HG02759 (cell line): ENCODE measurements at regions not wholly inside any gene's neighbourhood (a gene's known extent, or its start where the extent isn't known, plus 50 kb on each side); places are given as distances from the start of the nearest gene placed in this dataset.
"Not testable (repeated sequence)": the region's sequence is repeated elsewhere in the genome, so short reads cannot be mapped to it uniquely, and the experiment has no call there.

Source experiments
- ATAC-seq: cut with Tn5 transposase; IDR thresholded peaks from one replicate; pipeline ENCODE4 v1.9.1; 2021; ENCODE audit warnings: mild to moderate bottlenecking, moderate library complexity; ENCODE audit not compliant: unreplicated experiment

GRCh38 chr2:180699657-180700361 lies 280.6 kb upstream of the UBE2E3 start:
- no peak for ATAC-seq

GRCh38 chr2:180698668-180699067 lies 281.7 kb upstream of the UBE2E3 start:
- ATAC-seq, result no peak

DNA sequence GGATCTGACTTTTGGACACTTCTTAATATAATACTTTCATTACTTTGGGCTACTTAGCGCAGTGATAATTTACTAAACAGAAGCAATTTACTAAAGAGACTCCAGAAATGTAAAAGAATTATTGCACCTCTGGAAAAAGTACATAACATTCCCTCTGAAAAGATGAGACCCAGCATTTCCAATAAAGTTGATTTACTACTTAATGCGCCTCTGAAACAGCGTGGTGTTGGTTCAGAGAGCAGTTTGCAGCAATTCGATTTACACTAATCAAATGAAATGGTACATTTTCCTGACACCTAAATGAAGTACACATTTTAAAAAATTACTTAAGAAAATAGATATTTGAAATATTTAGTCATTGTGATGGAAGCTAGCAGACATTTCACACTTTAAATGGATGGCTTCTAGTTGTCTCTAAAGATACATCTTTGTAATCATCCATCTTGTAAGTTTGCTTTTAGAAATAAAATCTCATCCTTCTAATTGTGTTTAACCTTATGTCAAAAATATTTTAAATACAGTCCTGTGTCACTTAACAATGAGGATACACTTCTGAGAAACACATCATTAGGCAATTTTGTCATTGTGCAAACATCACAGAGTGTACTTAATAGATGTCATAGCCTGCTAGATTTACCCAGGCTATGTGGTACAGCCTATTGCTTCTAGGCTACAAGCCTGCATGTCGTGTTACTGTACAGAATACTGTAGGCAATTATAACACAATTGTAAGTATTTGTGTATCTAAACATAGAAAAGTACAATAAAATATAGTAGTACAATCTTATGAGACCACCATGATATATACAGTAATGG lies 284.6 kb upstream of the UBE2E3 start:
- ATAC-seq, result no peak

DNA sequence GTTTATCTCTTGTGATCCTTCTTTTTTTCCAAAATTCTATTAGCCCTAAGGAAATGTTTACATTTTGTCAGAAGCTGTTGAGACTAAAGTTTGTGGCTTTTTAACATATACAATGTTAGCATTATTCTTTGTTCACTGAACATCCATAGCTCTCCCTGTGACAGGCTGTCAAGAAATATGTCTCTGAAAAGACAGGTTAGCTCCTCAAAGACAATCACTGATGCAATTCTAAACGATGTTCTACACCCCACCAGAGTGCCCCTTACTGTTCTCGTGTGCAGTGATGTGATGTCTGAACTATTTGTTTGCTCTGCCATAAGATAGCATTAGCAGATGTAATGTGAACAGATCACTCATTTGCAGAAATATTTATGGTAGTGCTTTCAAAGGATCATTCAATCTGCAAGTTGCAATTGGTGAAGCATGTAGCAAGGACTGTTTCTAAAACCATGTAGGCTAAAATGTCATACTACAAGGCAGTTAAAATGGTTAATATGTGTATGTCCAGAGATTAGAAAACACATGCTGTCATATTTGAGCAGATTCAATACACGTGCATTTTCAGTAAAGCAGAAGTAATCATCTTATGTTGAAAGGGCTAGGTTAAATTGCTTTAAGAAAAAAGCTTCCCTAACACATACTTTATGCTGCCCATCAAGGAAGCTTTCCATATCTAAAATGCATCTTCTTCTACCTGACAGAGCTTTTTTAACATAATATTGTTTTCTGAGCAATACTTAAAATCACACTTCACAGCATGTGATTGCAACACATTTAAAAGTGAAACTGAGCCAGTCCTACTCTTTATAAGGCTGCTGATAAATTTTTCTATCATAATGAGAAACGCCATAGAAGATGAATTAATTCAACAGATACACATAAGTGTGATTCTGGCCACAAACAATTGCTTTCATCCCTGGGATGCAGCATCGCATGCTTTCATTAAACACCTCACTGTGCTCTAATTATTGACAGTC lies 285.7 kb upstream of the UBE2E3 start:
- no peak for ATAC-seq

DNA sequence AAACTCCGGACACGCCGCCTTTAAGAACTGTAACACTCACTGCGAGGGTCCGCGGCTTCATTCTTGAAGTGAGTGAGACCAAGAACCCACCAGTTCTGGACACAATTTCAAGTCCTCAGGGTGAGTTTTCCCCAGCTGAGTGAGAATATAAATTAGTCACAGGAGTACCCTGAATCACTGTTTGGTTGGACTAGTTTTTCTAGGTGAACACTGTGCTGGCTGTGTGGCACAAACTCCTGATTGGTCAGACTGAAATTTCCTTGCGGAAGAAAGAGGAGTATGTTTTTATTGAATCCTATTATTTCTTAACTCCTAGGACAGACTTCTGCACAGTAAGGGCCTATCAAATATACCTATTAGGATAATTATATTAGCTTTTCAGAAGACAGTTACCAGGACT lies 288.1 kb upstream of the UBE2E3 start:
- no peak for ATAC-seq

DNA sequence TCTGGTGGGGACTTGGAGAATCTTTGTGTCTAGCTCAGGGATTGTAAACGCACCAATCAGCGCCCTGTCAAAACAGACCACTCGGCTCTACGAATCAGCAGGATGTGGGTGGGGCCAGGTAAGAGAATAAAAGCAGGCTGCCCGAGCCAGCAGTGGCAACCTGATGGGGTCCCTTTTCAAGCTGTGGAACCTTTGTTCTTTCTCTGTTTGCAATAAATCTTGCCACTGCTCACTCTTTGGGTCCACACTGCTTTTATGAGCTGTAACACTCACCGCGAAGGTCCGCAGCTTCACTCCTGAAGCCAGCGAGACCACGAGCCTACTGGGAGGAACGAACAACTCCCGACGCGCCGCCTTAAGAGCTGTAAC lies 288.6 kb upstream of the UBE2E3 start:
- not testable (repeated sequence) for ATAC-seq

DNA sequence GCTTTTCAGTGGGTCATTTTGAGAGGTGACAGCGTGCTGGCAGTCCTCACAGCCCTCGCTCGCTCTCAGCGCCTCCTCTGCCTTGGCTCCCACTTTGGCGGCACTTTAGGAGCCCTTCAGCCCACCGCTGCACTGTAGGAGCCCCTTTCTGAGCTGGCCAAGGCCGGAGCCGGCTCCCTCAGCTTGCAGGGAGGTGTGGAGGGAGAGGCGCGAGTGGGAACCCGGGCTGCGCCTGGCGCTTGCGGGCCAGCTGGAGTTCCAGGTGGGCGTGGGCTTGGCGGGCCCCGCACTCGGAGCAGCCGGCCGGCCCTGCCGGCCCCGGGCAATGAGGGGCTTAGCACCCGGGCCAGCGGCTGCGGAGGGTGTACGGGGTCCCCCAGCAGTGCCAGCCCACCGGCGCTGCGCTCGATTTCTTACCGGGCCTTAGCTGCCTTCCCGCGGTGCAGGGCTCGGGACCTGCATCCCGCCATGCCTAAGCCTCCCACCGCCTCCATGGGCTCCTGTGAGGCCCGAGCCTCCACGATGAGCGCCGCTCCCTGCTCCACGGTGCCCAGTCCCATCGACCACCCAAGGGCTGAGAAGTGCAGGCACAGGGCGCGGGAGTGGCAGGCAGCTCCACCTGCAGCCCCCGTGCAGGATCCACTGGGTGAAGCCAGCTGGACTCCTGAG lies 289.1 kb upstream of the UBE2E3 start:
- not testable (repeated sequence) for ATAC-seq

DNA sequence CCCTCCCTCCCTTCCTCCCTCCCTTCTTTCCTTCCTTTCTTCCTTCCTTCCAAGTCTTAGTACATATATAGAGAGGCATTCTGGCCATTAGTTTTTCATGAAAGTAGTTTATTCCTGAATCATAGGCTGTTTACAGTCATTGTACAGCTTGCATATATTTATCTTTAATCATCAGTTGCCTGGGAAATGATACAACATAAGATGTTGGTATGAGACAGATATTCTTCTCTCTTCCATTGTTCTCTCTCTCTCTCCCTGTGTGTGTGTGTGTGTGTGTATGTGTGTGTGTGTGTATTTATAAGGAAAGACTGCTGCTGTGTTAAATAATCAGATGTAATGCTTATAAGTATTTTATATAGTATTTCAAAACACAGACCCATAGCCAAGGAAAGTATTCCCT lies 289.8 kb upstream of the UBE2E3 start:
- no peak for ATAC-seq

DNA sequence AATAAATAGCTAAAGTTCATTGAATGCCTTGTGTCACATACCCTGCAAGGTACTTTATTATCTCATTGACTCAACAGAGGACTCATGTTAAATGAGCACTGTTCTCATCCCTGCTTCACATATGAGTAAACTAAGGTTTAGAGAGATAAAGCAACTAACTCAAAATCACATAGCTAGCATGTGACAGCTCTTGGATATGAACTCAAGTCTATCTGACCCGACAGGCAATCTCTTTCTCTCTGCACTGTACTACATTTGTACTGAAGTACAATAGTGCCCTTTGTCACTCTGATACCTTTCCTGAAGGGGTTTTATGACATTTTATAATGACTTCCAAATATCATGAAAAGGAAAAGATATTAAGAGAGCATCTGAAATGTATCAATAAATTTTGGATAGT lies 297.5 kb upstream of the UBE2E3 start:
- no peak for ATAC-seq

- no peak for ATAC-seq
Observed at GRCh38 chr2:180679693-180680092, 300.7 kb upstream of the UBE2E3 start.

- ATAC-seq, result no peak
Observed at GRCh38 chr2:180678625-180678972, 301.8 kb upstream of the UBE2E3 start.

DNA sequence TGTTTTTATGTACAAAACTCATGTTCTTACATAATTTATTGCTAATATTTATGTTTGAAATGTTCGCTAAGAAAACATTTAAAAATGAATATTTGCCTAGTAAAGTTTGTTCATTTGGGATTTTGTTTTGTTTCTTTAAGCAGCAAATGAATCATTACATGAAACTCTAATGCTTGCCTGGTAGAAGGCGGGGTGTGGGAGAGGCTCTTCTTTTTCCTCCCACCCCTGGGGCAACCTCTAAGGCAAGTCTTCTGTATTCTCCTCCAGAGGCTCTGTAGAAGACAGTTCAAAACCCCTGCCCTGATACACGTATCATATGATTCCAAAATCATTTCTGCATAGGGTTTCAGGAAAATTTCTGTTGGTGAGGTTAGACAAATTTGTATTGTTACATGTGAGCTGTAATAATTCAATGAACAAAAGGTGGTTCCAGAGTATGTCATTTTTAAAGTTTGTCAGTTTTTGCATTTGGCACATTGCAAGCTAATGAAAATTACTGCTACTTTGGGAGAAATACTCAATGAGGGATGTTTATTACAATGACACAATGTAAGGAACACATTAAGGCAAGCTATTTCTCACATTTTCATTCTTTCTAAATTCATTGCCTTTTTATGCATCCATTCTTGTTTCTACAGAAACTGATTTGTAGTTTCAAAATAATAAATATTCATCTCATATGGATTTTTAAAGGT lies 302.3 kb upstream of the UBE2E3 start:
- ATAC-seq, result no peak

GRCh38 chr2:180677200-180677599 lies 303.2 kb upstream of the UBE2E3 start:
- no peak for ATAC-seq

- ATAC-seq, result no peak
Observed at GRCh38 chr2:180676520-180677025, 303.8 kb upstream of the UBE2E3 start.

GRCh38 chr2:180675170-180675569 lies 305.2 kb upstream of the UBE2E3 start:
- no peak for ATAC-seq

DNA sequence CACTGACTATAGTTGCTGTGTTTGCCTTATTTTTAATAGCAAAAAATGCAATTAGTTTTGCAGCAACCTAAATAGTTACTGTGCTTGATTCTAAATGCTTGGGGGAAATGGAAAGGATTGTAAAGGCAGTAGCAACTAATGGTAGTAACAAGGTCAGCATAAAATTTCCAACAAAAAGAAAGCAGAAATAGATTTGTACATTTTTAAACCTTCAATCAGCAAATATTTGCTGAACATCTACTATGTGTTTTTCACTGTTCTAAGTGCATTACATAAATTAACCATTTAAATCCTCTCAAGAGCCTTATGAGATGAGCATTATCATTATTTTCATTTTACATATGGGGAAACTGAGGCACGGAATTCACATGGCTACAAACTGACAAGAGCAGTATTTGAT lies 308.0 kb upstream of the UBE2E3 start:
- no peak for ATAC-seq

DNA sequence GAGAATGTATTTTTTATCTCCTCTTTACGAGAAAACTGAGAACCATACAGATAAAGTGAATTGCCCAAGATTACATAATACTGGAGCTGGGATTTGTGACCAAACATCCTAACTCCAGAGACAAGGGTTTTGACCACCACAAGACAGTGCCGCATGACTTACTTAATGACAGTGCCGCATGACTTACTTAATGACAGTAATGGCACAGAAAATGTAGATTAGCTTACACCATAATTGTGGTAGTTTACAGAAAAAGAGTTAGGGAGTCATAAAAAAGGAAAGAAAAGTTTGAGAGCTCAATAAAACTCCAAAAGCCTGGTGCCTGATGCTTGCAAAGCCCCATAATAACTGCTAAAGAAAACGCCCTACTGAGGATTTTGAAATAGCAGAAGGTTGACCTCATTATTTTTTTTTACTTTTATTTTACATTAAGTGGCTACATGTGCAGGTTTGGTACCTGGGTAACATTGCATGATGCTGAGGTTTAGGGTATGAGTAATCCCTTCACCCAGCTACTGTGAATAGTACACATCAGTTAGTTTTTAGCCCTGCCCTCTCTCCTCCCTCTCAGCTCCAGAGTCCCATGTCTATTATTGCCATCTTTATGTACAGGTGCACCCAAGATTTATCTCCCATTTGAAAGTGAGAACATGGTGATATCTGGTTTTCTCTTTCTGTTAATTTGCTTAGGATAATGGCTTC lies 310.0 kb upstream of the UBE2E3 start:
- no peak for ATAC-seq

DNA sequence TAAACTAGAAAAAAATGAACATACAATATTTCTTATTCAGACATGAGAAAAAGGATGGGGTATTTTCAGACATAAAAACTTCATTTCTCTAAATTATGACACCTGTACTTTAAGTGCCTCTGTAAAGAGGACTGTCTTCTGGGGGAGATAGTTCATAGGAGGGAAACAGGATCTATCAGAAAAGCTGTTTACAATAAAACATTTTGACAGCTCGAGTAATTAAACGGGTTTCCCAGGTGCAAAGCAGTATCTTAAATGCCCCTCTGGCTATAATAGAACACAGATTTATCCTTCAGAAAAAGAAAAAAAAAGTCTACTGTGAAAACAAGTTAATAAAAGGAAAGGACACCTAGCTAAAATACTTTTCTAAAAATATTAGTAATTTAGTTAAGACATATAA lies 311.4 kb upstream of the UBE2E3 start:
- no peak for ATAC-seq

GRCh38 chr2:180664507-180664906 lies 315.9 kb upstream of the UBE2E3 start:
- no peak for ATAC-seq
